ENCODE measurements at regions not wholly inside any gene's neighbourhood (a gene's known extent, or its start where the extent isn't known, plus 50 kb on each side); places are given as distances from the start of the nearest gene placed in this dataset.
"Not testable (repeated sequence)": the region's sequence is repeated elsewhere in the genome, so short reads cannot be mapped to it uniquely, and the experiment has no call there.

DNA sequence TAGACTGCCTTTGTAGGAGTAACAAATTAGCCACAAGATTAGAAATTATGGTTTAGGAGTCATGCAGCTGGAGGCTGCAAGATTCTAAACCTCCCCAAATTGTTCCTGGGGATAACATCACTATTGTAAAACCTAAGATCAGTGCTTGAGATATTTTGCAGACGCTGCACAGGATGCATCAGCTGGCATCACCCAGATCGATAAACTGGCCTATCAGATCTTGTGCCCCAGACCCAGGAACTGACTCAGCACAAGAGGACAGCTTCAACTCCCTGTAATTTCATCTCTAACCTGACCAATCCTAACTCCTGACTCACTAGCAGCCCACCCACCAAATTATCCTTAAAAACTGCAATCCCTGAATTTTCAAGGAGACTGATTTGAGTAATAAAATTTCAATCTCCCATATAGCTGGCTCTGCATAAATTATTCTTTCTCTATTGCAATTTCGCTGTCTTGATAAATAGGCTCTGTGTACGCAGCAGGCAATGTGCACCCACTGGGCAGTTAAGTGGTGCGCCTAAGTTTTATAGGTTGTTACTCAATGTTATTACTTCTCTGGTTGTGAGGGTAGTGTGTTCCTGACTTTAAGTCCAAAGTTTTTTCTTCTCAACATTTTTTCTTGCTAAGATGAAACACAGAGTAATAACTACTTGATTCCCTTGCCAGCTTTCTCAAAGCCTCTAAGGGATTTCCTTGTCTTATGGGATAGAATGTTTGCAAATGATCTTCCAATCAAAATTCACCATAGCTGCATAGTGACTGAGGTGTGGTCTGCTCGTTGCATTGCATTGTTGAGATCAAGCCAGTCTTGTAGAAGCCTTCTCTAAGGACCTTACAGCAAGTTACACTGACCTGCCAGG, 312.3 kb upstream of the DKK2 start:
- intact Hi-C loops (cut with DNase I), result no loop called here
- no peak for DNase-seq

DNA sequence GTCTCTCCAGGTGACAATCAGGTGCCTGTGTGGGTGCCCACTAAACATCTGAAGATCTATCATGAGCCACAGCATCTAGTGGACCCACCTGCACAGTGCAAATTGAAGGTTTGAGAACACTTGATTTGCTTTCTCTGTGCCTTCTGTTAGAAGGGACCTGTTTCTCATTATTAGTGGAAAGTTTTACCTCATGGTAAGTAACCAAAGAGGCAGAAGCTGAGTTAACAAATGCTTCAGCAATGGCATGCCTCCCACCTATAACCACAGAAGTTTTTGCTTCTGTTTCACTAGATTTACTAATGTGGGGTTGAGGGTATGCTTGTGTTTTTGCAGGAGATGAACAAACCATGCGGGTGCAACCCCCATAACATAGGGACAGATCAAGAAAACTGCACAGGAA, 297.4 kb upstream of the DKK2 start:
- intact Hi-C loops (cut with DNase I), result no loop called here

DNA sequence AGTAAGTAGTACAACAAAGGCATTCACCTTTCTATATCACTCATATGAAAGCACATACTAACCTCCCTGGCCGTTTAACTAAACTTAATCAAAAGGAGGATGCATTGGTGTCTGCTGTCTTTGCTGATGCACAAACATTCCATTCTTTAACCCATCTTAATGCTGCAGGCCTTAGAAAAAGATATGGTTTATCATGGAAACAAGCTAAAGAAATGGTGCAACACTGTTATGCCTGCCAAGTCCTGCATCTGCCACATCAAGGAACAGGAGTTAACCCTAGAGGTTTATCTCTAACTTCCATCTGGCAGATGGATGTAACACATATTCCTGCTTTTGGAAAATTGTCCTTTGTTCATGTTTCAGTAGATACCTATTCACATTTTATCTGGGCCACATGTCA, 296.5 kb upstream of the DKK2 start:
- intact Hi-C loops (cut with DNase I); DNase-seq: not testable (repeated sequence)

More for the DNA sequence above, 297.4 kb upstream of the DKK2 start:
- DNase-seq, result no peak

DNA sequence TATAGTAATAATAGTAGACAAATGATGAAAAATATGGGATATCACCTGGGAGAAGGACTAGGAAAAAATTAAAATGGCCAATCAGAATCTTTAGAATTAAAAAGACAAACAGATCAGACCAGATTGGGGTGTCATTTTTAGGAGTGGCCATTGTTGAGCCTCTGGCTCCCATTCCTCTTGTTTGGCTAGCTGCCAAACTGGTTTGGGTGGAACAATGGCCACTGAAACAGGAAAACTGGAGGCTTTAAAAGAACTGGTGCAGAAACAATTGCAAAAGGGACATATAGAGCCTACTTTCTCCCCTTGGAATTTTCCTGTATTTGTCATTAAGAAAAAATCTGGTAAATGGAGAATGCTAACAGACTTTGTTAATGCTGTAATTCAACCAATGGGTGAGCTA, 294.8 kb upstream of the DKK2 start:
- intact Hi-C loops (cut with DNase I), result no loop called here
- DNase-seq, result no peak

DNA sequence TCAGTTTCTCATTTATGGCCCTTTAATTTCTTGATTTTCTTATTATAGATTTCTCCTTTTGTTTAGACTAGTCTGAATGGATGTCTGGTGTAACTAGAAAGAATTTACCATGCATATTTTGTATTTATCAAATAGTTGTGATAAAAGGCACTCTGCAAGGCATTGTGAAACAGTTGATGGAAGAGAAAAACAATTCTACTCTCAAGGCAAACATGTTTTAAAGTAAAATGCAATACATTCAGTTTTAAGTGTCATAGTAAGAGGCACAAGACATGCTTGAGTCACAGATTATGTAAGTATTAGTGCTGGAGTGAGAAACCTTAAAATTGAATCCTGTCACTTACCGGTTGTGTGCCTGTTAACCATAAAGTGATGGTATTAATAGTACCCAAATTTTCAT, 283.3 kb upstream of the DKK2 start:
- intact Hi-C loops (cut with DNase I), result no loop called here

DNA sequence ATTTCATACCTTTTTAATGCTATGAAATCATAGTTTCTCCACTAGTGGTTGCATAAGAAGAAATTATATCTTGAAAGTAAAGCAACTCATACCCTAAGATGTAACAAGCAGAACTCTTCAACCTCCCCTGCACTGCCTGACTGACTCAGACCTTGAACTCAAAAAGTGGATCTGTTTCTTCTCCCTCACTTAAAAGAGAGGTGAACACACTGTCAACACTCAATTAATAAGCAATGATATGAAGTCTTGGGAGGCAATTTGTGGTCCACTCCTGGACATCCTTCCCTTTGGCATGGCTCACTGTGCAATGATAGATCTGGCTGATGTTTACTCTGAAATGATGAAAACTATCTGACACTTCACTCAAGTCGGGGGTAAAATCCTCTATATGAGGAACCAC, 282.0 kb upstream of the DKK2 start:
- no peak for DNase-seq

More for the DNA sequence above, 283.3 kb upstream of the DKK2 start:
- DNase-seq, result no peak

DNA sequence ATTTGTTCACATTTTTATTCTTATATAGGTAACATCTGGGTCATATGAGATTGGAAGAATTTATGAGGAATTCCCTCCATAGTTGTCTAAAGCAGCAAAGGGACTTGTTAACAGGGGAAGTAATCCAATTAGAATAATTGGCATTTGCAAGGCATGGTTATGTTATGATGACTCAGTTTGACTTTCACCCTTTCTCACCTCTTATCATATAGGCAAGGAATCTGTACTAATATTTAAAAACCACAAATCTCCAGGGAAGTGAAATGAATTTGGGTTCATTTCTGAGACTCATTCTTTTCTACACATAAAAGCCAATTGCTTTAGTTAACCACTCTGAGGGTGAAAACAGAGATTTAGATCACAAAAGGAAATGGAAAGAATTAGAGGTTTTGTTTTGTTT, 281.5 kb upstream of the DKK2 start:
- intact Hi-C loops (cut with DNase I), result no loop called here
- DNase-seq, result no peak

More for the DNA sequence above, 282.0 kb upstream of the DKK2 start:
- intact Hi-C loops (cut with DNase I), result no loop called here

DNA sequence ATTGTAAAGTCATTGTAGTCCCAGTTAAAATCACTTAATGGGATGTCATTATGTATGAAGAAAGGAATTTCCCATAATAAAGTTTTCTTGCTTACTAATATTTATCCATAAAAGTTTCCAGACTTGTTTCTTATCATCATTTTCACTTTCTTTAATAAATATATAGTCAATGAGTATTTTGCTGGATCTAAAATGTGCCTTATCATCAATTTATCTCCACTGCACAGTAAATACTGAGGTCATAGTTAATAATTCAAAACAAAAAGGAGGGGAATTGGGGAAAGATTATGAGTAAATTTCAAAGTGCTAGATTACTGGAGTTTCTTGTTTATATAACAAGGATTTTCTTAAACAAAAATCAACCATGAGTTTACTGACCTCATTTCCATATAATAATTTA, 279.5 kb upstream of the DKK2 start:
- intact Hi-C loops (cut with DNase I), result no loop called here
- DNase-seq, result no peak

DNA sequence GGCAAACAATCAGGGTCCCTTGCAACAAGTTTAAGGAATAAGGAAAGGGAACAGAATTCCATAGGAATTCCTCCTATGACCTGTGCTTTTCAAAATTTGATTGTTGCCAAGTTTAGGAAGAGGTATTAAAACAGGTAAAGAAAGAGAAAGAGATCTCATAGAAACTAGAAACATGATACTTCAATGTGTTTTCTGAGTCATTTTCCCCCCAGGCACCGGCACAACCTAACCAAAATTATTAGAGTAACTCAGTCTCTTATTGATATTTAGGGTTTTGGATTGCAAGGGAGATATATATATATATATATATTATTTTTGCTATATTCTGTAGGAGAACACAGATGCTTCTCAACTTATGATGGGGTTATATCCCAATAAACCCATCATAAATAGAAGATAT, 278.0 kb upstream of the DKK2 start:
- intact Hi-C loops (cut with DNase I), result no loop called here
- DNase-seq, result no peak

DNA sequence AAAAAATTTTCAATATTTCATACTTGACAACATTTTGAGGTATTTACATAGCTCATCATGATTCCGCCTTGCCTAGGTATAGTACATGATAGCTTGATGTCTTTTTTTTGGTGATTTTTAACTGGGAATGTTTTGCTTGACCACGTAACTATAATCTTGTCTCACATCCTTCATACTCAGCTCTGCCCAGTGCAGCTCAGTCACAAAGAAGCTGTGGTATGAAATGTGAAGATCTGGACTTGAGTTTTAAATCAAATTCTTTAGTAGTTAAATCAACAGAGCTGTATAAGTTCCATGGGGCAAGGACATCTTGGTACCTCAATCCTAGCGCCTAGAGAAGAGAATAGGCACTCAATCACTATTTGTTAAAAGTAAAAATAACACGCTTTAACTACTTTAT, 276.3 kb upstream of the DKK2 start:
- no peak for DNase-seq
- intact Hi-C loops (cut with DNase I), result no loop called here

DNA sequence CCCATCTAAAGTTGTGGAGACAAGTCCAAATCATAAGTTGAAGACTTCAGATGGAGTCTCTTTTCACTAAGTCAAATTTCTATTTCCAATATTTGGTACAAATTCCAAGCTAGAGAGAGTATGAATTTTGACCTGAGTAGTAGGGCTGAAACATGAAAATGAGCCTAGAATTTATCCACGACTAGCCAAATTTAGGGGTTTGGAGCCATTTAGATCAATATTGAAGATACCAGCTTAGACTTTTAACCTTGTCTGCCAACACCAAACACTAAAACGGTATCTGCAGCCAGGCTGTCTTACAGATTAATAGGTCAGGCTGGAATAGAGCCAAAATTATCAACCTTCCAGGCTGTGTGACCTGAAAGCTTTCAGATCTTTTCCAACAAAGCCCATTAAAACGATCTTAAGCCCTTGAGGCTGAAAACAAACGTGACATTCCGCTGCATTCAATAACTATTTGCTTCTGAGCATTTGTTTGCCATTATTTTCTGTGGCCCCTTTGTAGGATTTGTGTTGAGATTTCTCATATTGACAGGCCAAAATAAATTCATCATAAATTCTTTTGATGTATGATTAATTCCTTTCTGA, 268.7 kb upstream of the DKK2 start:
- intact Hi-C loops (cut with DNase I), result no loop called here
- no peak for DNase-seq

DNA sequence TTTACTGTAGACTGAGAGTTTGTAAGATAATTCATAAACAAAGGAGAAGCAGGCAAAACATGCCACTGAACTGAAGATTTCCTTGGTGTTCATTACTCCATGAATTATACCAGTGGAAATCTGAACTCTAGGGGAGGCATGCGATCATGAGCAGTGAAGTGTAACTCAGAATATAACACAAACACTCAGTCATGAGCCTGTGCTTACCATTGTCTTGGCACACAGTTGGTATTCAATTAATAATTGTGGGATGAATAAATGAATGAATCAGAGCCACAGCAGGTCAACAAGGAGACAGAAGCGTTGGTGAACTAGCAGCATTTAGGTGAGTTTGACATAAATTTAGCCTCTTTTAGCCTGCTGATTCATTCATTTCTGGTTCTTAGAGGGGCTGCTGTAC, 263.5 kb upstream of the DKK2 start:
- DNase-seq, result no peak
- intact Hi-C loops (cut with DNase I), result no loop called here

DNA sequence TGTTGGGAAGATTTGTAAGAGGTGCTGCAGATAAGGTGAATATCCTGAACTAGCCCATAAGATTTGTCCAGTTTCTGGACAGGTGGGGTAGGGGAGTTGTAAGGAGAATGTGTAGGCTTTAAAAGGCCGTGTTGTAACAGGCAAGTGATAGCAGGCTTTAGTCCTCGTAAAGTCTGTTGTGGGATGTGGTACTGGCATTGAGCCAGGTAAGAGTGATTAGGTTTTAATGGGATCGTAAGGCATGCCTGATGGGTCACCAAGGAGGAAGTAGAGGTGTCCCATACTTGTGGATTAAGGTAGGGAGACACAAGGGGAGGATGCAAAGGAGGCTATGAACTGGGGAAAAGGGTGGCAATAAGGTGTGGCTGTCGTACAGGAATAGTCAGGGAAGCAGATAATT, 256.9 kb upstream of the DKK2 start:
- intact Hi-C loops (cut with DNase I), result no loop called here
- no peak for DNase-seq

DNA sequence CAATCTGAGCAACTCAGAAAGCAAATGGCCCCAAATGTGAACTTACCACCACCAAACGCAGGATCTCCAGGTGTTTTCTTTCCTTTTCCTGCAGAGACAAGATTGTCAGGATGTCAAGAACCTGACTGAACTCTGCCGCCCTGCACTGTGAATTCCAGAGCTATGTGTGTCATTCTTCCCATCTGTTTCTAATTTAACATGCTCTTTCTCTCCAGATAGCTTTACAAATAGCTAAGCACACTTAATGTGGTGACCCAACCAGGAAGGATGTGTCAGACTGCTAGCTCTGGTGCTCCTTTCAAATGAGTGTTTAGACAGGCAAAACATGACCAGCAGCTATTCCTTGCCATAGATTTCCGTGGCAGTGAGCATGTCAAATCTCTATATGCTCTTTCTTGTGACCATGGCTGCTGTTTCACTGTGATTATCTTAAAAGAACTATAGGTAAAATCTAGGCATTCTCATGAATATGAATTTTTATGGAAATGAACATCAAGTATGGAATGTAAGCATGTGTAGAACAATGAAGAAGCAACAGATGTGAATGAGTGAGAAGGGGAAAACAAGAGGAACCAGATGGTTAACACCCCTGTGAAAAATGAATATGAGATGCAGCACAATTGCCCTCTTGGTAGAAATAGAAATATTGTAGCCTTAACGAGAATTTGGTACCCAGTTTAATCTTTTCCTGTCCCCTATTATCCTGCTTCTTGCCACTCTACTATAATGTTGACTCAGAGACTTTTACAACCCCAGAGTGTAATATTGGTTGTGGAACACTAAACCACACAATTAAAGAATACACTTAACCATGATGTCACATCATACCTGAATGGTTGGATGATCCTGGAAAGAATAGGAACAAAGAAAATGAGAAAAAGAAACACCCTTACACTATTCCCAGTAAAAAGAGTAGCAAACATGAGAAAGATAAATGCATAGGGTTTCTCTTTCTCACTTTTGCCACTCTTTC, 247.8 kb upstream of the DKK2 start:
- DNase-seq, result peak in 1 of 10 donors; percentile 16
- intact Hi-C loops (cut with DNase I), result no loop called here

DNA sequence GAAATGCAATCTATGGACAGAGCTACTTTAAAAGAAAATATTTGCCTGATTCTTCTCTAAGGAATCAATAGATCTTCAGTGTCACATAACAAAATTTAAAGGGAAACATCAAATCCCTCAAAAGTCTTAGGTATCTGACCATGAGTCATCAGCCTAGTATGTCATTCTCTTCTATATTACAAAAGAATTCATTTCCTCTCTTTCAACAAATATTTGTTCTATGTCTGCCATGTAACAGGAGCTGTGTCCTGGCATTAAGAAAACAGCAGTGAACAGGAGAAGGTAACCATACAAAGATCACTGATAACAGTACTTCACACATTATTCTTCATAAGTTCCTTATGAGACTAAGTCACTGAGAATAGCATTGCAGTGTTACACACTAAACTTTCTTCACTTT, 243.6 kb upstream of the DKK2 start:
- intact Hi-C loops (cut with DNase I), result no loop called here
- no peak for DNase-seq

DNA sequence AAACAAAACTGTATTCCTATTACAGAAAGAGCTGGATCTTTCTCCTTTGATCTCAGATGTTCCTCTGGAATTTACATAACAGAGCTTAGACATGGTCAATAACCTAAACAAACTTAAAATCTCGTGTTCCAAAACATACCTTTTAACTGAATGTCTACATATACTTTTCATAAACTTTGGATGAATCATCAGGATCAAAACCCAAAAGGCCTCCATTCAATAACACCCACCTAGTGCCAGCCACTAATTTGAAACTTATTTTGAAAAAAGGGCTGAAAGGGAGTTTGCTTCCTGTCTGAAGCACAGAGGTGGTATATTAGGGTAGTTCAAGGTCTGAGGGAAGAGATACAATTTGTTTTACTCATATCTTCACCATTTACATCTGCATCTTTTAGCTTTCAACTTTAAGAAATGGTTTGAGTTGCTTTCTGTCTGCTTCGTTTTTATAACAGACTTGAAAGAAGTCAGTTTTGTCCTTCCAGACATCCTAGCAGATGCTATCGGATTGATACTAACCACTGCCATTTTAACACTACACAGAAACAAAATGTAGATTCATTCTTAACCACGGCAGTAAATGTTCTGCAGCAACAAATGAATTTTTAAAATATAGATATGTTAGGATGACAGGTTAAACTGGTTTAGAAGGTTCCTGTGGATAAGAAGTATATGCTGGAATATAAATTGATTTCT, 242.8 kb upstream of the DKK2 start:
- DNase-seq, result no peak
- intact Hi-C loops (cut with DNase I), result no loop called here

DNA sequence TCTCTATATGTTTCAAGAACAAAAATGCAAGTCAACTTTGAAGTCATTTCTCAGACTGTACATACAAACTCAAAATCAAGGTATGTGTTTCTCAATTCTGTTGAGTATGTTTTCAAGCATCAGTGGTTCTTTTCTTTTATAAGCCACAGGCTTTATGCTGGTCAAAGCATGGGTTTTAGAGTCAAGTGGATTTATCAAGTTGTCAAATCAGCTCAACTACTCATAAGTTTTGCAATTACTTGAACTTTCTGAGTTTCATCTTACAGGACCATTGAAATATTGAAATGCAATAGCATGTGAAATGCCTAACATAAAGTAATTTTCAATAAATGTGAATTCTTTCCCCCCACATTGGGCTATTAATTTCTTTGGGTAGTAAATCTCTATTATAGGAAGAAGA, 239.9 kb upstream of the DKK2 start:
- intact Hi-C loops (cut with DNase I), result no loop called here
- DNase-seq, result no peak

DNA sequence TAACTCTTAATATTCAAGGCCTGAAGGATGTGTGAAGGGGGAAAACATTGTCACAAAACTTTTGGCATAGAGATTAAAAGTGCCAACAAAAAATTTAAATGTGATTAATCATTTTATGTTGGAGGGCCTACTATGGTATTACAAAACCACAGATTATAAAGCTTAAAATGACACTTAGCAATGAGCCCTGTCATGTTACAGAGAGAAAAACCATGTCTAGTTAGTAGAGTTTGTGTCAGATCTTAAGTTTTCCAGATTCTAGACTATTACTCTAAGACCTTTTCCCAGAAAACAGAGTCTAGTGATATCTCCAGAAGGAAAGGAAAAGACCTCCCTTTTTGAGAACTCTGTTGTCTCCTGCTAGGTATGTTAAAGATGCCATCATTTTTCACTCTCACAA, 239.1 kb upstream of the DKK2 start:
- intact Hi-C loops (cut with DNase I), result no loop called here
- DNase-seq, result no peak

DNA sequence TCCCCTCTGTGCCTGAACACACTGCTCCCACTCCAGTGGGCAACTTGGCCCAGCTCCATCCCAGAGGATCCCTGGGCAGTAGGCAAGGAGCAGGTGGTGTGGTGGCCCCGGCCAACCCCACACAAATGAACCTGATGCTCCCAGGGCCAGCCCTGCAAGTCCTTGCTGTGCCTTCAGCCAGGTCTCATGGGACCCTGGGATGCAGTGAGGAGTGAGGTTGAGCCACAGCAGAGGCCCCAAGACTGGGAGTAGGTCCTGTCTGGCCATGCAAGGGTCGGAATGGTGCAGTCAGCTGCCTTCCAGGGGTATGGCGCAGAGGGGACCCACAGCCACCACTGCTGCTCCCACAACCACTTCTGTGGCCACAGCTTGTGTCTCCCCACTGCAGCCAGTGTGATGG, 234.5 kb upstream of the DKK2 start:
- peak in 1 of 10 donors; percentile 71 for DNase-seq
- intact Hi-C loops (cut with DNase I), result no loop called here

DNA sequence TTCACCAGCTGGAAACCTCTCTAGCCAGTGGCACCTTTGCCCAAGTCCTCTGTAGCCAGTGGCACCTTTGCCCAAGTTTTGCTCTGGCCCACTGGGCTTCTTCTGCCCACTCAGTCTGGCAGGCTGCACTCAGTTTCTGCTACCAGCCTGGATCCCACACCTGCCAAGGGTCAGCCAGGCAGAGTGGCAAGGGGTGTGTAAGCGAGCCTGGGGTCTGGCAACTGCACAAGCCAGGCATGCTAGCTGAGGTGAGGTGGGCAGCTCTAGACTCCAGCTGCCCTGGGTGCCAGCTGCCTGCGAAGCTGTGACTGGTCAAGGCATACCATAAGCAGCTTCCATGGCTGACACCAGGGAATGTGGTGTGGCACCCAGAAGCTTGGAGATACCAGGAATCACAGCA, 233.1 kb upstream of the DKK2 start:
- peak in 1 of 10 donors; percentile 57 for DNase-seq
- intact Hi-C loops (cut with DNase I), result no loop called here

DNA sequence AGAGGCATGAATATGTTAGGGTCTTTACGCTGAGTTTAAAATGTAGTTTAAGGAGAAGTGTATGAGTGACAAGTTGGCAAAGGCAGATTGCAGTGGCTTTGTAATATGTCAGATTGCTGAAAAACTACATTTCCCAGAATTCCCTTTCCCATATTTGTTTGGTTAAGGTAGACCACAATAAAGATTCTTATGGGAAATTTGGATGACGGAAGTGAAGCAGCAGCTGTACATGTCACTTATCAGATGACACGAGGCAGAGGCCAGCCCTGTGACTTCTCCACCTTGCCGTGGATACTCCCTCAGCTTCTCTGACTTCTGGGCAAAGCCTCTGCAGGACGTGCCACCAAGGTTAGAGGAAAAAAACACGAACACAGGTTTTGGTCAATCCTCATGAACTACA, 229.7 kb upstream of the DKK2 start:
- DNase-seq, result no peak
- intact Hi-C loops (cut with DNase I), result no loop called here

All from posterior cingulate gyrus (tissue), 11 donors.